Activated naive CD8-positive, alpha-beta T cell treated with anti-CD3 and anti-CD28 coated beads, Interleukin-2, amount 50 U/mL, for 24 hours (primary cell): ENCODE measurements at regions not wholly inside any gene's neighbourhood (a gene's known extent, or its start where the extent isn't known, plus 50 kb on each side); places are given as distances from the start of the nearest gene placed in this dataset.

ENCODE experiments used
- ATAC-seq: fragments of 150-1000 bp; cut with Tn5 transposase; one replicate; pipeline ENCODE4 v1.10.0; 2021
- DNase-seq: peaks from one replicate; pipeline ENCODE4 v3.0.0; 2021
- H3K27ac Mint-ChIP-seq: one replicate; pipeline ENCODE4 v1.8.0; 2021; ENCODE audit warnings: mild to moderate bottlenecking, mixed read lengths
- H3K27me3 Mint-ChIP-seq: one replicate; pipeline ENCODE4 v1.8.0; 2021; ENCODE audit warnings: mixed read lengths
- H3K36me3 Mint-ChIP-seq: one replicate; pipeline ENCODE4 v1.8.0; 2021; ENCODE audit warnings: low read depth, mixed read lengths
- H3K4me1 Mint-ChIP-seq: one replicate; pipeline ENCODE4 v1.8.0; 2021; ENCODE audit warnings: mixed read lengths
- H3K4me3 Mint-ChIP-seq: one replicate; pipeline ENCODE4 v1.8.0; 2021; ENCODE audit warnings: mild to moderate bottlenecking, moderate library complexity, mixed read lengths
- H3K9me3 Mint-ChIP-seq: one replicate; pipeline ENCODE4 v1.8.0; 2021; ENCODE audit warnings: mixed read lengths

- Mint-ChIP-seq H3K27ac (no peak overlapping the region), H3K4me3 (no peak overlapping the region), H3K36me3 (peaks cover 3% of the 10 kb centered on the region), H3K9me3 (peaks cover 17% of the 10 kb centered on the region), H3K27me3 (peaks cover 7% of the 10 kb centered on the region), H3K4me1 (peaks cover 2% of the 10 kb centered on the region)
- DNase-seq (no peak), ATAC-seq (no peak)
Observed at GRCh38 chr10:31171402-31172083, 139.9 kb upstream of the ZNF438 start.

GRCh38 chr10:31172925-31173324 lies 141.3 kb upstream of the ZNF438 start:
- ATAC-seq = no peak
- no peak overlapping the region for H3K4me3 Mint-ChIP-seq
- peaks cover 7% of the 10 kb centered on the region for H3K27me3 Mint-ChIP-seq
- no peak for DNase-seq
- peaks cover 2% of the 10 kb centered on the region for H3K4me1 Mint-ChIP-seq
- H3K27ac Mint-ChIP-seq = no peak overlapping the region
- H3K36me3 Mint-ChIP-seq = peaks cover 3% of the 10 kb centered on the region
- H3K9me3 Mint-ChIP-seq = peaks cover 20% of the 10 kb centered on the region

GRCh38 chr10:31173752-31174151 lies 142.1 kb upstream of the ZNF438 start:
- peaks cover 7% of the 10 kb centered on the region for H3K27me3 Mint-ChIP-seq
- peaks cover 2% of the 10 kb centered on the region for H3K4me1 Mint-ChIP-seq
- H3K36me3 Mint-ChIP-seq = peaks cover 3% of the 10 kb centered on the region
- H3K27ac Mint-ChIP-seq = no peak overlapping the region
- DNase-seq (no peak), ATAC-seq (no peak)
- peaks cover 20% of the 10 kb centered on the region for H3K9me3 Mint-ChIP-seq
- no peak overlapping the region for H3K4me3 Mint-ChIP-seq

GRCh38 chr10:31179091-31179680 lies 139.8 kb upstream of the ZEB1 start:
- peaks cover 2% of the 10 kb centered on the region for H3K27me3 Mint-ChIP-seq
- H3K4me1 Mint-ChIP-seq = no peaks in the 10 kb centered on the region
- ATAC-seq = no peak
- no peak for DNase-seq
- H3K4me3 Mint-ChIP-seq = no peak overlapping the region
- peaks cover 1% of the 10 kb centered on the region for H3K36me3 Mint-ChIP-seq
- H3K27ac Mint-ChIP-seq = no peak overlapping the region
- peaks cover 16% of the 10 kb centered on the region for H3K9me3 Mint-ChIP-seq

DNA sequence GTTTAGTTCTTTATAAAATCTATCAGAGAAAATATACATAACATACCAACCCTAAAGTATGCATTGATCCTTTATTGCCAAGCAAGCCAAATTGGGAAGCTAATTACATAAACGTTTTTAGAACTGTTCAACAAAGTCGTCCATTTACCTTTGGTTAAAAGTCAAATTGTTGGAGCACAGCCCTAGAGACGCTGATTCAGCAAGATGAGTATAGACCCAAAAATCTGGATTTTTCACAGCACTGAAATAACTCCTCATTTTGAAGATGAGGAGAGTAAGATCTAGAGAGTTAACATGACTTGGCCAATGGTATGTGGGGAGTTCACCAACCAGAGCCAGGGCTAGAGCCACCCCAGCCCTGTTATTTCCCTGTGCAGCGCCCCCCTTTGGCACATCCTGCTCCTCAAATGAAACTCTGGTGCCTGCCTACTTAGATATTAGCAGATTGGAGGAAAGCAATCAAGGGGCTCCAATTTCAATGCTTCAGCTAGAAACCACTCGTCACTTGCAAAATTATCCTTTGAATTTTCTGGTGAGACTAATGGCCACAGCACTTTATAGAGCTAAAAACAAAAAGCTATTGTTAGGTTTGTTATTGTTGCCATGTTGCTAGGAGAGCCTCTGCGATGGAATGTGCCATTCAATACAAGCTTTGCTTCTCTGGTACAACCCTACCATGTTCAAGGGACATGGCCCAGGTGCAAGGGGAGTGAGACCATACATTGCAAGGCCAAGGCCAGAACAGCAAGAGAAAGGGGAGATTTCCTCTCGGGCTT lies 132.6 kb upstream of the ZEB1 start:
- H3K36me3 Mint-ChIP-seq = no peaks in the 10 kb centered on the region
- no peak overlapping the region for H3K4me3 Mint-ChIP-seq
- H3K4me1 Mint-ChIP-seq = no peaks in the 10 kb centered on the region
- H3K27me3 Mint-ChIP-seq = no peaks in the 10 kb centered on the region
- no peak for DNase-seq
- no peaks in the 10 kb centered on the region for H3K9me3 Mint-ChIP-seq
- H3K27ac Mint-ChIP-seq = no peak overlapping the region
- ATAC-seq = no peak

GRCh38 chr10:31187182-31187581 lies 131.8 kb upstream of the ZEB1 start:
- Mint-ChIP-seq H3K27me3 (no peaks in the 10 kb centered on the region), H3K27ac (no peak overlapping the region), H3K36me3 (no peaks in the 10 kb centered on the region), H3K4me1 (no peaks in the 10 kb centered on the region), H3K9me3 (no peaks in the 10 kb centered on the region), H3K4me3 (no peak overlapping the region)
- DNase-seq (no peak), ATAC-seq (no peak)

- no peaks in the 10 kb centered on the region for H3K27me3 Mint-ChIP-seq
- DNase-seq (no peak), ATAC-seq (no peak)
- no peak overlapping the region for H3K4me3 Mint-ChIP-seq
- H3K27ac Mint-ChIP-seq = no peak overlapping the region
- H3K4me1 Mint-ChIP-seq = no peaks in the 10 kb centered on the region
- no peaks in the 10 kb centered on the region for H3K36me3 Mint-ChIP-seq
- H3K9me3 Mint-ChIP-seq = no peaks in the 10 kb centered on the region
Observed at GRCh38 chr10:31187607-31188210, 131.3 kb upstream of the ZEB1 start.

GRCh38 chr10:31188792-31189406 lies 130.1 kb upstream of the ZEB1 start:
- ATAC-seq (no peak), DNase-seq (no peak)
- no peaks in the 10 kb centered on the region for H3K36me3 Mint-ChIP-seq
- no peaks in the 10 kb centered on the region for H3K9me3 Mint-ChIP-seq
- H3K27me3 Mint-ChIP-seq = no peaks in the 10 kb centered on the region
- H3K4me1 Mint-ChIP-seq = no peaks in the 10 kb centered on the region
- no peak overlapping the region for H3K4me3 Mint-ChIP-seq
- no peak overlapping the region for H3K27ac Mint-ChIP-seq

DNA sequence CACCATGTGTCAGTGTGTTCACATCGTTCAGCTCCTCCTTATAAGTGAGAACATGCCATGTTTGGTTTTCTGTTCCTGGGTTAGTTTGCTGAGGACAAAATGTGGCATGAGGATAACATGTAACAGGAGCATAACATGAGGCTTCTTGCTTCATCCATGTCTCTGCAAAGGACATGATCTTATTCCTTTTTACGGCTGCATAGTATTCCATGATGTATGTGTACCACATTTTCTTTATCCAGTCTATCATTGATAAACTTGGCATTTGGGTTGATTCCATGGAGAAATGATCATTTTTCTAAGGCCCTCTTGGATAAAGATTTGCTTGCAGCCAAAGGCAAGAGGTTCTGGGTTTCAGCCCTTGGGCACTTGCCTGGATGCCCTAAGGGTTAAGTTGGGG lies 128.5 kb upstream of the ZEB1 start:
- Mint-ChIP-seq H3K27me3 (peaks cover 3% of the 10 kb centered on the region), H3K9me3 (no peaks in the 10 kb centered on the region), H3K4me3 (no peak overlapping the region), H3K27ac (no peak overlapping the region), H3K4me1 (no peaks in the 10 kb centered on the region), H3K36me3 (no peaks in the 10 kb centered on the region)
- no peak for ATAC-seq
- DNase-seq = no peak

DNA sequence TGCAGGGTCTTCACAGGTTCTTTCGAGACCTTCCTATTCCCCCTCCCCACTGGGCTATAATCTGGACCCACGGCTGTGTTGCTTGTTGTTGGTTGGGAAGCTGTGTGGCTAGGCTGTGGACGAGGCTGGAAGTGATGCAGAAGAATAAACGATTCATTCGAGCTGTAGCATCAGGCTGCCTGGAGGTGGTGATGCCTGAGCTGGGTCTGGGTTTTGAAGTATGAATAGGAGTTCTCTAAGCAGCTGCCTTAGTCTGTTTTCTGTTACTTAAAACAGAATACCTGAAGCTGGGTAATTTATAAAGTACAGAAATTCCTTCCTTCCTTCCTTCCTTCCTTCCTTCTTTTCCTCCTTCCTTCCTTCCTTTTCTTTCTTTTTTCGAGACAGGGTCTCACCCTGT lies 126.5 kb upstream of the ZEB1 start:
- Mint-ChIP-seq H3K4me1 (no peaks in the 10 kb centered on the region), H3K27ac (no peak overlapping the region), H3K9me3 (no peaks in the 10 kb centered on the region), H3K4me3 (no peak overlapping the region), H3K27me3 (peaks cover 3% of the 10 kb centered on the region), H3K36me3 (no peaks in the 10 kb centered on the region)
- DNase-seq (no peak), ATAC-seq (no peak)

DNA sequence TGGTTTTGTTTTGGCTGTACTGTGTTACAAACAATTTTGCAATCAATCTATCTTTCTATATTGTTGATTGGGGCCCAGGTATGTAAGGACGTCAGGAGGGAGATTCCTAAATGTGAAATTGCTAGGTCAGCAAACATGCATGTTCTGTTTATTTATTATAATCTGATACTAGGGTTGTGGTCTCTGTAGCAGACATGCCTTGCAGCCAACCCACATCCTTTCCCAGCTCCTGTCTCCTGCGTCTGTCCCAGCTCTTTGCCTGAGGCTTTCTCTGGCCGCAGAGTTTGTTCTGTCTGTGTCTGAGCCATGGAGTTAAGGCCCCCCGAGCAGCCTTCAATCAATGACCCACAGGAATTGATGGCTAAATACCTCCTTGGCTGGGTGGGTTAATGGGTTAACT lies 124.0 kb upstream of the ZEB1 start:
- no peaks in the 10 kb centered on the region for H3K36me3 Mint-ChIP-seq
- no peak overlapping the region for H3K27ac Mint-ChIP-seq
- ATAC-seq = no peak
- H3K27me3 Mint-ChIP-seq = peaks cover 3% of the 10 kb centered on the region
- no peak overlapping the region for H3K4me3 Mint-ChIP-seq
- no peak for DNase-seq
- no peaks in the 10 kb centered on the region for H3K9me3 Mint-ChIP-seq
- no peaks in the 10 kb centered on the region for H3K4me1 Mint-ChIP-seq

DNA sequence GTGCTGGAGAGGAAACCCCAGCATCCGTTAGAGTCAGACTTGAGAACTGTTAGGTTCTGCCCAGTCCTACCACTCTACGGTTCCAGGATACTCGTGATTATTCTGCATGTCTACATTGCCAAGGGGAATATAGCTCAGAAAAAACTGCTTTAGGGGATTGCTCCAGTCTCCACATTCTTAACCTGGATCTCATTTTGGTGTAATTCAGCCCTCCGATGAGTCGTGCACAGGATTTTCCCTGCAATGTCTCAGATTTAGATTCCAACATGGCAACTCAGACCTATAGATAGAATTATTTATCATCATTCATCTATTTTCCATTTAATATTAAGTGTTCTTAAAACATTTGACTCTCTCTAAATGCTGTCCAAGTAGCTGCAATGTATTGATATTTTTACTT lies 121.1 kb upstream of the ZEB1 start:
- H3K27me3 Mint-ChIP-seq = peaks cover 3% of the 10 kb centered on the region
- H3K9me3 Mint-ChIP-seq = no peaks in the 10 kb centered on the region
- H3K36me3 Mint-ChIP-seq = no peaks in the 10 kb centered on the region
- no peak overlapping the region for H3K4me3 Mint-ChIP-seq
- no peak for DNase-seq
- ATAC-seq = no peak
- no peaks in the 10 kb centered on the region for H3K4me1 Mint-ChIP-seq
- no peak overlapping the region for H3K27ac Mint-ChIP-seq

- ATAC-seq = no peak
- Mint-ChIP-seq H3K27me3 (no peaks in the 10 kb centered on the region), H3K36me3 (no peaks in the 10 kb centered on the region), H3K9me3 (no peaks in the 10 kb centered on the region), H3K4me3 (no peak overlapping the region), H3K4me1 (no peaks in the 10 kb centered on the region), H3K27ac (no peak overlapping the region)
- no peak for DNase-seq
Observed at GRCh38 chr10:31204090-31204489, 114.9 kb upstream of the ZEB1 start.

DNA sequence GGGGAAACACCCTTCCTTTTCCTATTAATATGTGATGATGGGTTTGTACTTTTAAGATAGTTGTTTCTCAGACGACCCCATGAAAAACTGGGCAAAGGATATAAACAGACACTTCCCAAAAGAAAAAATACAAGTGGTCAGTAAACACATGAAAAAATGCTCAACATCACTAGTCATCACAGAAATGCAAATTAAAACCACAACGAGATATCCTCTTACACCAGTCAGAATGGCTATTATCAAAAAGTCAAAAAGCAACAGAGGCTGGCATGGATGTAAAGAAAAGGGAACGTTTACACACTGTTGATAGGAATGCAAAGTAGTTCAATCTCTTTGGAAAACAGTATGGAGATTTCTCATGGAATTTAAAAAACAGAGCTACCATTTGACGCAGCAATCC lies 111.4 kb upstream of the ZEB1 start:
- no peaks in the 10 kb centered on the region for H3K27me3 Mint-ChIP-seq
- no peaks in the 10 kb centered on the region for H3K9me3 Mint-ChIP-seq
- H3K4me3 Mint-ChIP-seq = no peak overlapping the region
- no peak for DNase-seq
- no peaks in the 10 kb centered on the region for H3K4me1 Mint-ChIP-seq
- ATAC-seq = no peak
- no peaks in the 10 kb centered on the region for H3K36me3 Mint-ChIP-seq
- H3K27ac Mint-ChIP-seq = no peak overlapping the region
